ENCODE measurements at regions not wholly inside any gene's neighbourhood (a gene's known extent, or its start where the extent isn't known, plus 50 kb on each side); places are given as distances from the start of the nearest gene placed in this dataset.

- no peak for TF ChIP-seq CTCF (IDR thresholded peaks at IDR 0.05; ENCODE audit: low read depth, low read length)
- no peak for DNase-seq
- Histone ChIP-seq H3K4me3 (ENCODE audit: low read depth, low read length) (no peak overlapping the region), H3K9me3 (no peaks in the 10 kb centered on the region), H3K27me3 (no peaks in the 10 kb centered on the region), H3K36me3 (no peaks in the 10 kb centered on the region), H3K4me1 (no peaks in the 10 kb centered on the region)
These were observed 51.4 kb upstream of the OLFM1 start for GRCh38 chr9:135035781-135036760.

GRCh38 chr9:135036861-135037465 is 50.5 kb upstream of the OLFM1 start:
- DNase-seq = no peak
- no peaks in the 10 kb centered on the region for H3K36me3 ChIP-seq
- H3K4me1 ChIP-seq = no peaks in the 10 kb centered on the region
- H3K4me3 ChIP-seq (ENCODE audit: low read depth, low read length) = no peak overlapping the region
- TF ChIP-seq CTCF (IDR thresholded peaks at IDR 0.05; ENCODE audit: low read depth, low read length) = no peak
- no peaks in the 10 kb centered on the region for H3K27me3 ChIP-seq
- no peaks in the 10 kb centered on the region for H3K9me3 ChIP-seq

- DNase-seq = no peak
- no peak for TF ChIP-seq CTCF (IDR thresholded peaks at IDR 0.05; ENCODE audit: low read depth, low read length)
- Histone ChIP-seq H3K36me3 (no peaks in the 10 kb centered on the region), H3K27me3 (no peaks in the 10 kb centered on the region), H3K9me3 (no peaks in the 10 kb centered on the region), H3K4me1 (no peaks in the 10 kb centered on the region), H3K4me3 (ENCODE audit: low read depth, low read length) (no peak overlapping the region)
These were observed 49.8 kb upstream of the OLFM1 start for GRCh38 chr9:135037521-135038250.
